ENCODE measurements at regions not wholly inside any gene's neighbourhood (a gene's known extent, or its start where the extent isn't known, plus 50 kb on each side); places are given as distances from the start of the nearest gene placed in this dataset.

DNA sequence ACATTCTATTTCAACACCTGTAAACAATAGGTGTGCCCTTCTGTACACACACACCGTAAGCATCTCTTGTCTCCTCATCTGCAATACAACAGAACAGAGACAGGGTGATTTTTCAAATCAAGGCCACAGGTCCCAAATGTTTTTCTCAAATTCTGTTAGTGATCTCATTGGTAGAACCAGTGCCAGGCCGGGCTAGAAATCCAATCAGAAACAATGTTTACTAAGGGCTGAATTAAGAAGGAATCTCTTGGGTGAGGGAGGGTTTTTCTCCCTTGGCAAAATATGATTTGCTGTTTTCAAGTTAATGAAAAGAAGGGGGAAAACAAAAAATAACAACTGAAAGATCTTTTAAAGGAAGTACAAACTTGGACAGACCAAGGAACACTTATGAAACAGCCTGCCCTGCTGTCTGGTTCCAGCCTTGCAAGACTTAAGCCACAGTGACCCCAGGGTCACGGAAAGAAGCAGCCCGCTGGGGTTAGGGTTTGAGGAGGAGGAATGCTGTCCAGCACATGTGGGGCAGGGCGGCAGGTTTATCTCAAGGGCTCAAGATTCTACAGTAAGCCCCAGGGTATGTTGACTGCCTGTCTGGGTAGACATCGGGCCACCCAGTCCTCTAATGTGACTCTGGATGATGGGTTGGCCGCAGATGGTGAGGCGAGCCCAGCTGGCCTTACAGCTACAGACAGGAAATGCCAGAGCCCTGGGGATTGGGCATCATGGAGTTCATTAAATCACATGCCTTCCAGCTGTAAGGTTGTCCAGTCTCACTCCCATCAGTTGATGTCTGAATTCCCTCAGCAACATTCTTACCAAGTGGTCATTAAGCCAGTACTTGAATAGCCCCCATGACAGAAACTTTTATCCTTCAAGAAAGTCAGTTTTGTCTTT is 73.3 kb upstream of the SLC44A3 start:
- Histone ChIP-seq H3K36me3 (no peaks in the 10 kb centered on the region), H3K4me1 (no peaks in the 10 kb centered on the region), H3K27me3 (no peaks in the 10 kb centered on the region), H3K9me3 (peaks cover 0 to 8% (median 0%) of the 10 kb centered on the region in 3 donors), H3K4me3 (no peak overlapping the region), H3K27ac (peak overlapping the region in 2 of 4 donors; percentile 40 to 68)
- WGBS, 2 donors: 71 to 73% methylated on average over 8 of the region's 8 CpGs
- intact Hi-C loops (cut with DNase I): no loop called here
- no peak for DNase-seq
- TF ChIP-seq POLR2A (IDR thresholded peaks at IDR 0.05): no peak
- TF ChIP-seq, protein P1, sequence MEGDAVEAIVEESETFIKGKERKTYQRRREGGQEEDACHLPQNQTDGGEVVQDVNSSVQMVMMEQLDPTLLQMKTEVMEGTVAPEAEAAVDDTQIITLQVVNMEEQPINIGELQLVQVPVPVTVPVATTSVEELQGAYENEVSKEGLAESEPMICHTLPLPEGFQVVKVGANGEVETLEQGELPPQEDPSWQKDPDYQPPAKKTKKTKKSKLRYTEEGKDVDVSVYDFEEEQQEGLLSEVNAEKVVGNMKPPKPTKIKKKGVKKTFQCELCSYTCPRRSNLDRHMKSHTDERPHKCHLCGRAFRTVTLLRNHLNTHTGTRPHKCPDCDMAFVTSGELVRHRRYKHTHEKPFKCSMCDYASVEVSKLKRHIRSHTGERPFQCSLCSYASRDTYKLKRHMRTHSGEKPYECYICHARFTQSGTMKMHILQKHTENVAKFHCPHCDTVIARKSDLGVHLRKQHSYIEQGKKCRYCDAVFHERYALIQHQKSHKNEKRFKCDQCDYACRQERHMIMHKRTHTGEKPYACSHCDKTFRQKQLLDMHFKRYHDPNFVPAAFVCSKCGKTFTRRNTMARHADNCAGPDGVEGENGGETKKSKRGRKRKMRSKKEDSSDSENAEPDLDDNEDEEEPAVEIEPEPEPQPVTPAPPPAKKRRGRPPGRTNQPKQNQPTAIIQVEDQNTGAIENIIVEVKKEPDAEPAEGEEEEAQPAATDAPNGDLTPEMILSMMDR (IDR thresholded peaks at IDR 0.05): no peak

DNA sequence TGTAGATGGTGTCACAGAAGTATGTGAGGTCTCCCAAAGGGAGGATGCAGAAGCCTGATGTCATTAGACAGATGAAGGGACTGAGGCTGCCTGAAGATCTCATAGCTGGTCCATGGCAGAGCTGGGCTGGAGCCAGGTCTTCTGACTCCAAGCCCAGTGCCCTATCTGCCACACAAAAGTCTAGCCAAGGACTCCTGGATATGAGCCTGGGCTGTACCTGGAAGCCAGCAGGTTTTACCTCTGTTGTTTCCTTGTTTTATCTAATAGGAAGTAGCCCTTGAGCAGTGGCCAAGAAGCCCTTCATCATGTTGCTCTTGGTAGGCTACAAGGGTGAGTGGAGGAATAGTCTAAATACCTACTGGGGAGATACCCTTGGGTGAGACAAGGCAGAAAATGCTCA is 74.4 kb upstream of the SLC44A3 start:
- Histone ChIP-seq H3K27me3 (no peaks in the 10 kb centered on the region), H3K9me3 (peaks cover 0 to 8% (median 0%) of the 10 kb centered on the region in 3 donors), H3K36me3 (no peaks in the 10 kb centered on the region), H3K4me1 (no peaks in the 10 kb centered on the region), H3K4me3 (no peak overlapping the region), H3K27ac (peak overlapping the region in 1 of 4 donors; percentile 40)
- intact Hi-C loops (cut with DNase I): no loop called here
- no peak for DNase-seq
- TF ChIP-seq, protein P1 (IDR thresholded peaks at IDR 0.05): no peak
- no peak for TF ChIP-seq POLR2A (IDR thresholded peaks at IDR 0.05)

DNA sequence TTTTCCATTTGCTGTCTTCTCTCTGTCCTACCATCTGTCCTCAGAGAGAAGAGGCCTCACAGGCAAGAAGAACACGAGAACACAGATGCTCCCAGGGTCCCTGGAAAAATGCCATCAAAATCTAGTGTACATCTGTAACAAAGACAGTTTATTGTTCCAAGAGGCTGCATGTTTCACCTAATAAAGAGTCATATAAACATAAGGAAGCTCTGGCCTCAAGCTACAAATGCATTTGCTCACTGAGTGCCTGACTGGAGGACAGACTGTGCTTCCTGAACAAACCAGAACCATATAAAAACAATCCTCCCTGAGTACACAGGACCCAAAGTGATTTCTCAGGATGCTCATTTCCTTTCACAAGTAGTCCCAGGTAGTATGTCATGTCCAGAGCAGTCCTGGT is 76.3 kb upstream of the SLC44A3 start:
- Histone ChIP-seq H3K9me3 (no peaks in the 10 kb centered on the region), H3K4me3 (no peak overlapping the region), H3K27ac (peak overlapping the region in 3 of 4 donors; percentile 41 to 81 (median 48)), H3K27me3 (no peaks in the 10 kb centered on the region), H3K4me1 (no peaks in the 10 kb centered on the region), H3K36me3 (no peaks in the 10 kb centered on the region)
- DNase-seq: no peak
- no peak for TF ChIP-seq POLR2A (IDR thresholded peaks at IDR 0.05)
- TF ChIP-seq, protein P1 (IDR thresholded peaks at IDR 0.05): no peak
- 44 to 56% methylated on average over 1 of the region's 1 CpG for WGBS, 2 donors
- intact Hi-C loops (cut with DNase I): no loop called here

DNA sequence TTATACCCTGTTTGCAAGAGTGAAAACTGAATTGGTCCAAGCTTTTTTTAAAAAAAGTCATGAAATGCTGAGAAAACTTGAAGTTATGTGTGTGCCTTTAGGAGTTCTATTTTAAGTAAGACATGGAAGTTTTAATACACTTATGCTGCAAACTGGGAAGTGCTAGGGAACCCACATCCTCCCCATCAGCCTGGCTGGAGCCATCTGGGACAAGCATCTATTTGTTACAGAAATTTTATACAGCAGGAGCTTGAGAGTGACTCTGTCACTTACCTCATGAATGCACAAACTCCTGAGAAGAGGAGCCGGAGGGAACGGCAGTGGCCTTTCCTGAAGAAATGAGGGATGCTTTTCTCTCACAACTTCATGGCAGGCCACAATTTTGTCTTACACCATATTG is 78.2 kb upstream of the SLC44A3 start:
- Histone ChIP-seq H3K27me3 (no peaks in the 10 kb centered on the region), H3K4me3 (no peak overlapping the region), H3K4me1 (no peaks in the 10 kb centered on the region), H3K27ac (no peak overlapping the region), H3K9me3 (no peaks in the 10 kb centered on the region), H3K36me3 (no peaks in the 10 kb centered on the region)
- 94 to 100% methylated on average over 1 to 2 of the region's 2 CpGs for WGBS, 2 donors
- no peak for DNase-seq
- TF ChIP-seq, protein P1 (IDR thresholded peaks at IDR 0.05): no peak
- no peak for TF ChIP-seq POLR2A (IDR thresholded peaks at IDR 0.05)
- intact Hi-C loops (cut with DNase I): no loop called here

DNA sequence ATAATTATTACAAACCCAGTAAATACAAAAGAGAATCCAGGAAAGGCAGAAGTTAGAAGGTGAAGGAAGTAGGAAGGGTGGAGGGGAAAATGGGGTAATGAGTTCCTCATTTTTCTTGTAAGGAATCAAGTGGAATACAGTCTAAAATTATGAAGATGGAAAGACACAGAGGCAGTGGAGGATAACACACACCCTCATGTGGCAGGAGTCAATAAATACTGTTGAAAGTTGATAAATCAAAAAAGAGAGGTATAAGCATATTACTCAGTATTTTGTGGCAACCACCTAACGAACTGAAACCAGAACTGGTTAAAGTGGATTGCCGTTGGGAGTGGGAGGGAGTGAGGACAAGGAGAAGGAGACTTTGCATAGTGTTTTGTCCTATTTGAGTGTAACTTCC is 78.6 kb upstream of the SLC44A3 start:
- H3K27ac ChIP-seq: no peak overlapping the region
- TF ChIP-seq POLR2A (IDR thresholded peaks at IDR 0.05): no peak
- TF ChIP-seq, protein P1 (IDR thresholded peaks at IDR 0.05): no peak
- no peaks in the 10 kb centered on the region for H3K4me1 ChIP-seq
- no peaks in the 10 kb centered on the region for H3K36me3 ChIP-seq
- H3K4me3 ChIP-seq: no peak overlapping the region
- no peaks in the 10 kb centered on the region for H3K9me3 ChIP-seq
- 56 to 57% methylated on average over 2 of the region's 2 CpGs for WGBS, 2 donors
- DNase-seq: no peak
- no peaks in the 10 kb centered on the region for H3K27me3 ChIP-seq
- intact Hi-C loops (cut with DNase I): no loop called here
